ENCODE measurements at regions not wholly inside any gene's neighbourhood (a gene's known extent, or its start where the extent isn't known, plus 50 kb on each side); places are given as distances from the start of the nearest gene placed in this dataset.

DNA sequence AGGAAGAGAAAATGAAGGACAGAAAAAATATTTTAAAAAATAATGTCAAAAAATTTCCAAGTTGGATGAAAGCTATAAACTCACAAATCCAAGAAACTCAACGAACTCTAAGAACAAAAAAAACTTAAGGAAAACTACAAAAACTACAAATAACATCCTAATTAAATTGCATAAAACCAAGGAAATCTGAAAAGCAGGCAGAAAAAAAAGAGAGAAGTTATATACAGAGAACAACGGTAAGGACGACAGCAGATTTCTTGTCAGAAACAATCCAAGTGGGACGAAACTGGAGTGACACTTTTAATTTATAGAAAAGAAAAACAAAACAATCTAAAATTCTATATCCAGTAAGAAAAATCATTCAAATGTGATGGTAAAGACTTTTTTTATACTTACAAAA is 122.2 kb upstream of the LYZL1 start:
- TF ChIP-seq EZH2 (IDR thresholded peaks at IDR 0.05) (no peak), POLR2AphosphoS5 (IDR thresholded peaks at IDR 0.05; ENCODE audit: borderline replicate concordance, low read depth, low read length) (no peak), FOXP2 (optimal IDR thresholded peaks at IDR 0.05; ENCODE audit: control extremely low read depth, extremely low read length, insufficient read depth) (no peak)
